Brain microvascular endothelial cell (primary cell): ENCODE measurements at regions not wholly inside any gene's neighbourhood (a gene's known extent, or its start where the extent isn't known, plus 50 kb on each side); places are given as distances from the start of the nearest gene placed in this dataset.

ENCODE experiments used
- DNase-seq: peaks from one replicate; pipeline ENCODE4 v3.0.0-alpha.2; 2020
- H3K27ac ChIP-seq: fragments of 250-450 bp; sonication (Bioruptor Pico); 2 replicates; pipeline ENCODE4 v1.5.1; 2020; ENCODE audit warnings: mild to moderate bottlenecking, moderate library complexity
- H3K27me3 ChIP-seq: fragments of 250-450 bp; sonication (Bioruptor Pico); replicated peaks from 2 replicates; pipeline ENCODE4 v1.5.1; 2020; ENCODE audit warnings: mild to moderate bottlenecking
- H3K36me3 ChIP-seq: fragments of 250-450 bp; sonication (Bioruptor Pico); replicated peaks from 2 replicates; pipeline ENCODE4 v1.5.1; 2020; ENCODE audit warnings: mild to moderate bottlenecking
- H3K4me3 ChIP-seq: 2 replicates; pipeline ENCODE4 v1.5.1; 2011; ENCODE audit warnings: low read depth, mild to moderate bottlenecking, control low read depth, low read length, moderate library complexity
- in situ Hi-C: cut with HindIII; loops from 2 replicates; pipeline ENCODE4 v1.10.0; 2017; ENCODE audit warnings: low sequenced_read_pairs, low pct_ligation_motif_present
- TF ChIP-seq, protein P1 (sequence below): IDR thresholded peaks from 2 replicates; pipeline ENCODE4 v1.5.1; 2011; ENCODE audit warnings: low read depth, mild to moderate bottlenecking, moderate library complexity, low read length, control low read depth, inconsistent platforms; ENCODE audit errors: missing control alignments

DNA sequence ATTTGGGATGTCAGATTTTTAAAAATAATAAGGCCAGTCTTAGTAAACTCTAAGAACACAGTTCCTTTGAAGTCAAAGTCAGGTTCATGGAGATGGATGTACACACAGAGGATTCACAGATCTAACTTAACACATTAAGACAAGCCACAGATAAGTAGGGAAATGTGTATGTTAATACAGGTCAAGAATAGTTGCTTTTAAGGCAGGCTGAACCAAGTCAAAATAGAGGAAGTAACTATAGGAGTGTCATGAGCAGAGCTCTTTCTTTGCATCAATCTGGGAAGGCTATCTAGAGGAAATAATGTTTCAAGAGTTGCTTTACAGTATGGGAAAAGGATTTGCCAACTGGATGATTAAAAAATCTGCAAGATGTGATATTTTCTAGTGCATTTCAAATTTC lies 128.0 kb upstream of the FBXO11 start:
- Histone ChIP-seq H3K36me3 (no peaks in the 10 kb centered on the region), H3K27ac (no peak overlapping the region), H3K4me3 (no peak overlapping the region), H3K27me3 (no peaks in the 10 kb centered on the region)
- in situ Hi-C loops = no loop called here
- no peak for DNase-seq
- TF ChIP-seq, protein P1, sequence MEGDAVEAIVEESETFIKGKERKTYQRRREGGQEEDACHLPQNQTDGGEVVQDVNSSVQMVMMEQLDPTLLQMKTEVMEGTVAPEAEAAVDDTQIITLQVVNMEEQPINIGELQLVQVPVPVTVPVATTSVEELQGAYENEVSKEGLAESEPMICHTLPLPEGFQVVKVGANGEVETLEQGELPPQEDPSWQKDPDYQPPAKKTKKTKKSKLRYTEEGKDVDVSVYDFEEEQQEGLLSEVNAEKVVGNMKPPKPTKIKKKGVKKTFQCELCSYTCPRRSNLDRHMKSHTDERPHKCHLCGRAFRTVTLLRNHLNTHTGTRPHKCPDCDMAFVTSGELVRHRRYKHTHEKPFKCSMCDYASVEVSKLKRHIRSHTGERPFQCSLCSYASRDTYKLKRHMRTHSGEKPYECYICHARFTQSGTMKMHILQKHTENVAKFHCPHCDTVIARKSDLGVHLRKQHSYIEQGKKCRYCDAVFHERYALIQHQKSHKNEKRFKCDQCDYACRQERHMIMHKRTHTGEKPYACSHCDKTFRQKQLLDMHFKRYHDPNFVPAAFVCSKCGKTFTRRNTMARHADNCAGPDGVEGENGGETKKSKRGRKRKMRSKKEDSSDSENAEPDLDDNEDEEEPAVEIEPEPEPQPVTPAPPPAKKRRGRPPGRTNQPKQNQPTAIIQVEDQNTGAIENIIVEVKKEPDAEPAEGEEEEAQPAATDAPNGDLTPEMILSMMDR = no peak

DNA sequence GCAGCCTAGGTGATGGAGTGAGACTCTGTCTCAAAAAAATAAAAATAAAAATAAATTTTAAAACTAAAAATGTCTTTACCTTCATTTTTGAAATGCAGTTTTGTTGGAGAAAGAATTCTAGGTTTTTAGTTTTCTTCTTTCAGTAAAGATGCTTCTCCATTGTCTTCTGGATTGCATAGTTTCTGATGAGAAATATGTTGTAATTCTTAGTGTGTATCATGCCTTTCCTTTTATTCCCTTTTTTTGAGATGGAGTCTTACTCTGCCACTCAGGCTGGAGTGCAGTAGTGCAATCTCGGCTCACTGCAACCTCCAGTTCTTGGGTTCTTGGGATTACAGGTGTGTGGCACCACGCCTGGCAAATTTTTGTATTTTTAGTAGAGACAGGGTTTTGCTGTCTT lies 130.0 kb upstream of the FBXO11 start:
- TF ChIP-seq, protein P1 = no peak
- in situ Hi-C loops = no loop called here
- no peak overlapping the region for H3K4me3 ChIP-seq

DNA sequence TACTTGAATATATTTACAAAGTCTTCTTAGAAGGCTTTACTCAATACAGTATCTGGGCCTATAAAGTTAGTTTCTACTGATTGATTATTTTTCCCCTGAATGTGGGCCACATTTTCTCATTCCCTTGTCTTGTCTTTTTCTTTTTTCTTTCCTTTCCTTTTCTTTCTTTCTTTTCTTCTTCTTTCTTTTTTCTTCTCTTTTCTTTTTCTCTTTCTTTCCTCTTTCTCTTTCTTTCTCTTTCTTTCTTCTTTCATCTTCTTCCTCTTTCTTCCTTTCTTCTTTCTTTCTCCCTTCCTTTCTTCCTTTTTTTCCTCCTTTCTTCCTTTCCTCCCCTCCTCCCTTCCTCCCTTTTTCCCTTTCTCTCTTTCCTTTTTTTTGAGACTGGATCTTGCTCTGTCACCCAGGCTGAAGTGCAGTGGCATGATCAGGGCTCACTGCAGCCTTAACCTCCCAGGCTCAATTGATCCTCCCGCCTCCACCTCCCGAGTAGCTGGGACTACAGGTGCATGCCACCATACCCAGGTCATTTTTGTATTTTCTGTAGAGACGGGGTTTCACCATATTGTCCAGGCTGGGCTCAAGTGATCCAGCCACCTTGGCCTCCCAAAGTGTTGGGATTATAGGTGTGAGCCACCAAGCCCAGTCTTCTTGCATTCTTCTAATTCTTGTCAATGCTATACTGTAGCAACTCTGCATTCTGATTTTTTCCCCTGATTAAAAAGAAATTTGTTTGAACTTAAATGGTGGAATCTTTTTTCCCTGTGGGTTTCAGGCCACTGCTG lies 133.1 kb upstream of the FBXO11 start:
- Histone ChIP-seq H3K27ac (no peak overlapping the region), H3K36me3 (no peaks in the 10 kb centered on the region), H3K27me3 (no peaks in the 10 kb centered on the region), H3K4me3 (no peak overlapping the region)
- DNase-seq = no peak
- TF ChIP-seq, protein P1 = no peak
- in situ Hi-C loops = no loop called here

More for the DNA sequence above, 130.0 kb upstream of the FBXO11 start:
- DNase-seq = no peak
- Histone ChIP-seq H3K36me3 (no peaks in the 10 kb centered on the region), H3K27me3 (no peaks in the 10 kb centered on the region), H3K27ac (no peak overlapping the region)

DNA sequence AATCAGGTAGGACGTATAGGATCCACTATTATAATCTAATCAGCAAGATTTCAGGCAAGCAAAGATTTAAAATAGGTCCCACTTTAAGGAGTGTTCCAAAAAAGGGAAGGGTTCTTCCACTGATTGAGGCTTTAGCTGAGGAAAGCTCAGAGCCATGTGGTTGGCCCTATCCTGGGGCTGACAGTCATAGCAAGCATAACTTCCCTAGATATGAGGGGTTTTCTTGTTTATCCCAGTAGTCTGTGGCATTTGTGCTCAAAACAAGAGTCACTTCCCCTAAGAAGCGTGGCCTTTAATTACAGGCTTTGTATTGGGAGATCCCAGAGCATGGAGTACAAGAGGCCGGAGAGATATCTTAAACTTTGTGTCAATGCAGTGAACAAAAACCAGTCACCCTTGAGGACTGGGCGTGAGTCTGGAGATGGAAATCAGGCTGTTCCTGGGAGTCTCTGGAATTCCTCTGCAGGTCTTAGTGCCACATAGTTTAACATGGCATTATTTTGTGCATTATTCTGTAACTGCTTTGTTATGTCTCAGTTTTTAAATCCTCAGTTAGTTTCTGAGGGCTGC lies 136.9 kb upstream of the FBXO11 start:
- TF ChIP-seq, protein P1 = no peak
- Histone ChIP-seq H3K27ac (no peak overlapping the region), H3K27me3 (no peaks in the 10 kb centered on the region), H3K4me3 (no peak overlapping the region), H3K36me3 (no peaks in the 10 kb centered on the region)
- in situ Hi-C loops = no loop called here
- DNase-seq = no peak

DNA sequence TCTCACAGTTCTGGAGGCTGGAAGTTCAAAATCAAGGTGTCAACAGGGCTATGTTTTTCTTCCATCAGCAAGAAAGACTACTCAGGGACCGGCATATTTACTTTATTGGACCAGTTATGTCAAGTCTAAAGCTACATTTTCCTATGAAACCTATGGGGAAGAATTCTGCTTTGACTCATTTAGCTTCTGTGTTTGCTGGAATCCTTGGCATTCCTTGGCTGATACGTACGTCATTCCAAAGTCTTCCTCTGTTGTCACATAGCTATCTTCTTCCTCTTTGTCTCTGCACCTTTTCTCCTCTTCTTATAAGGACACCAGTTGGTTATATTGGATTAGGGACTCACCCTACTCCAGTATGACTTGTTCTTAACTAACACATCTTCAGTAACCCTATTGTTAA lies 137.4 kb upstream of the FBXO11 start:
- DNase-seq = peak; percentile 6
- H3K36me3 ChIP-seq = no peaks in the 10 kb centered on the region
- no peaks in the 10 kb centered on the region for H3K27me3 ChIP-seq
- H3K4me3 ChIP-seq = no peak overlapping the region
- H3K27ac ChIP-seq = no peak overlapping the region
- TF ChIP-seq, protein P1 = no peak
- in situ Hi-C loops = no loop called here
